ENCODE measurements at regions not wholly inside any gene's neighbourhood (a gene's known extent, or its start where the extent isn't known, plus 50 kb on each side); places are given as distances from the start of the nearest gene placed in this dataset.

- no peak for DNase-seq
Measured at GRCh38 chr13:61013796-61014195, 401.9 kb downstream of the PCDH20 start.

GRCh38 chr13:61010358-61010757 lies 405.3 kb downstream of the PCDH20 start:
- DNase-seq = no peak

- DNase-seq = no peak
Measured at GRCh38 chr13:61002686-61003085, 413.0 kb downstream of the PCDH20 start.

- no peak for DNase-seq
Measured at GRCh38 chr13:60990032-60990733, 425.5 kb downstream of the PCDH20 start.

- no peak for DNase-seq
Measured at GRCh38 chr13:60986301-60986700, 429.3 kb downstream of the PCDH20 start.

GRCh38 chr13:60981407-60981806 lies 434.2 kb downstream of the PCDH20 start:
- DNase-seq = no peak

GRCh38 chr13:60976367-60976766 lies 439.3 kb downstream of the PCDH20 start:
- no peak for DNase-seq

- DNase-seq = no peak
Measured at GRCh38 chr13:60974296-60974695, 441.4 kb downstream of the PCDH20 start.

- DNase-seq = no peak
Measured at GRCh38 chr13:60973529-60973928, 442.1 kb downstream of the PCDH20 start.

GRCh38 chr13:60970736-60971135 lies 444.9 kb downstream of the PCDH20 start:
- no peak for DNase-seq

- no peak for DNase-seq
Measured at GRCh38 chr13:60969656-60970055, 446.0 kb downstream of the PCDH20 start.

GRCh38 chr13:60959427-60959826 lies 456.2 kb downstream of the PCDH20 start:
- no peak for DNase-seq

GRCh38 chr13:60957816-60958215 lies 457.8 kb downstream of the PCDH20 start:
- DNase-seq = no peak

GRCh38 chr13:60945396-60945795 lies 470.3 kb downstream of the PCDH20 start:
- DNase-seq = no peak

- no peak for DNase-seq
Measured at GRCh38 chr13:60944863-60945262, 470.8 kb downstream of the PCDH20 start.

GRCh38 chr13:60944016-60944415 lies 471.6 kb downstream of the PCDH20 start:
- no peak for DNase-seq

- no peak for DNase-seq
Measured at GRCh38 chr13:60936281-60936680, 479.4 kb downstream of the PCDH20 start.

- DNase-seq = no peak
Measured at GRCh38 chr13:60933638-60934037, 482.0 kb downstream of the PCDH20 start.

- DNase-seq = no peak
Measured at GRCh38 chr13:60931858-60932546, 483.6 kb downstream of the PCDH20 start.

GRCh38 chr13:60925686-60926085 lies 490.0 kb downstream of the PCDH20 start:
- no peak for DNase-seq

GRCh38 chr13:60924856-60925255 lies 490.8 kb downstream of the PCDH20 start:
- DNase-seq = no peak

- no peak for DNase-seq
Measured at GRCh38 chr13:60922576-60923231, 492.9 kb downstream of the PCDH20 start.

- no peak for DNase-seq
Measured at GRCh38 chr13:60893801-60894200, 496.8 kb downstream of the TDRD3 start.

- no peak for DNase-seq
Measured at GRCh38 chr13:60887711-60888110, 490.7 kb downstream of the TDRD3 start.

All from stimulated activated CD8-positive, alpha-beta memory T cell treated with anti-CD3 and anti-CD28 coated beads, Interleukin-4, amount 100 ng/mL, for 48 hours (primary cell).